ENCODE measurements at regions not wholly inside any gene's neighbourhood (a gene's known extent, or its start where the extent isn't known, plus 50 kb on each side); places are given as distances from the start of the nearest gene placed in this dataset.

DNA sequence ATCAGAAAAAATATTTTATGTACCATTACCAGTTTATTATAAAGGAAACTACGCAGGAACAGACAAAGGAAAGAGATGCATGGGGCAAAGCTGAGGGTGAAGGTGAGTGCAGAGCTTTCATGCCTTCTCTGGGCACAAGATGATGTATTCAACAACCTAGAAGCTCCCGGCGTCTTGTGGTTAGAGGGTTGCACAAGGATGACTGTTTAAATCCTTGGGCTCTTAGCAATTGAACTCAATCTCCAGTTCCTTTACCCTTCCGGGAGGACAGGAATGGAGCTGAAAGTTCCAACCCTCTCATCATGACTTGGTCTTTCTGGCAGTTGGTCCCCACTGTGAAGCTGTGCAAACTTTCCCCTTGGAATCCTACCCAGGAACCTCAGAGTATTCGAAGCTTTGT lies 542.0 kb downstream of the EPHA3 start:
- no peak for TF ChIP-seq POLR2AphosphoS5 (IDR thresholded peaks at IDR 0.05; ENCODE audit: low read depth, low read length)
- no peak for TF ChIP-seq TAF1 (IDR thresholded peaks at IDR 0.05; ENCODE audit: borderline replicate concordance, insufficient read depth, low read length)
- TF ChIP-seq, protein P1, sequence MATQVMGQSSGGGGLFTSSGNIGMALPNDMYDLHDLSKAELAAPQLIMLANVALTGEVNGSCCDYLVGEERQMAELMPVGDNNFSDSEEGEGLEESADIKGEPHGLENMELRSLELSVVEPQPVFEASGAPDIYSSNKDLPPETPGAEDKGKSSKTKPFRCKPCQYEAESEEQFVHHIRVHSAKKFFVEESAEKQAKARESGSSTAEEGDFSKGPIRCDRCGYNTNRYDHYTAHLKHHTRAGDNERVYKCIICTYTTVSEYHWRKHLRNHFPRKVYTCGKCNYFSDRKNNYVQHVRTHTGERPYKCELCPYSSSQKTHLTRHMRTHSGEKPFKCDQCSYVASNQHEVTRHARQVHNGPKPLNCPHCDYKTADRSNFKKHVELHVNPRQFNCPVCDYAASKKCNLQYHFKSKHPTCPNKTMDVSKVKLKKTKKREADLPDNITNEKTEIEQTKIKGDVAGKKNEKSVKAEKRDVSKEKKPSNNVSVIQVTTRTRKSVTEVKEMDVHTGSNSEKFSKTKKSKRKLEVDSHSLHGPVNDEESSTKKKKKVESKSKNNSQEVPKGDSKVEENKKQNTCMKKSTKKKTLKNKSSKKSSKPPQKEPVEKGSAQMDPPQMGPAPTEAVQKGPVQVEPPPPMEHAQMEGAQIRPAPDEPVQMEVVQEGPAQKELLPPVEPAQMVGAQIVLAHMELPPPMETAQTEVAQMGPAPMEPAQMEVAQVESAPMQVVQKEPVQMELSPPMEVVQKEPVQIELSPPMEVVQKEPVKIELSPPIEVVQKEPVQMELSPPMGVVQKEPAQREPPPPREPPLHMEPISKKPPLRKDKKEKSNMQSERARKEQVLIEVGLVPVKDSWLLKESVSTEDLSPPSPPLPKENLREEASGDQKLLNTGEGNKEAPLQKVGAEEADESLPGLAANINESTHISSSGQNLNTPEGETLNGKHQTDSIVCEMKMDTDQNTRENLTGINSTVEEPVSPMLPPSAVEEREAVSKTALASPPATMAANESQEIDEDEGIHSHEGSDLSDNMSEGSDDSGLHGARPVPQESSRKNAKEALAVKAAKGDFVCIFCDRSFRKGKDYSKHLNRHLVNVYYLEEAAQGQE (IDR thresholded peaks at IDR 0.05; ENCODE audit: insufficient read depth in 1 of 2, low read depth in 2 of 2, low read length in 2 of 2): no peak
- no peak for TF ChIP-seq SIN3A (IDR thresholded peaks at IDR 0.05; ENCODE audit: borderline replicate concordance, insufficient read depth, low read length)
- TF ChIP-seq FOXP2 (optimal IDR thresholded peaks at IDR 0.05; ENCODE audit: borderline replicate concordance, extremely low read depth, extremely low read length, insufficient read depth): no peak
